HCT116 (cell line): ENCODE measurements at regions not wholly inside any gene's neighbourhood (a gene's known extent, or its start where the extent isn't known, plus 50 kb on each side); places are given as distances from the start of the nearest gene placed in this dataset.

ENCODE experiments used
- ATAC-seq: fragments of 200-7000 bp; cut with Tn5 transposase; 2 replicates; pipeline ENCODE4 v1.9.1; 2020; ENCODE audit warnings: mild to moderate bottlenecking, moderate library complexity
- BruUV-seq: library from RNA; stranded (reverse); fragments of 400-500 nt; replicated peaks from 2 replicates; lab custom pipeline; 2021; lab: Mats Ljungman, UMichigan
- CTCF ChIA-PET: fragments of 300-600 bp; sonication (Branson Sonifier 250); formaldehyde crosslinking; loops from one replicate; lab custom pipeline; 2021; ENCODE audit warnings: antibody characterized with exemption; lab: Charles Lee
- POLR2A ChIA-PET: fragments of 300-600, 350-600 bp; sonication (Branson Sonifier 250); formaldehyde crosslinking; loops from one replicate; lab custom pipeline; 2021; ENCODE audit warnings: antibody characterized with exemption; lab: Charles Lee
- RAD21 ChIA-PET, 2 experiments: fragments of 300-600 bp; sonication (Branson Sonifier 250); formaldehyde crosslinking; loops; one replicate each; lab custom pipeline; 2023; ENCODE audit warnings: low total read pairs in 2 of 2; ENCODE audit not compliant: uncharacterized antibody in 2 of 2, unreplicated experiment in 2 of 2, low non-redundant PET in 1 of 2; lab: Charles Lee
- DNase-seq: peaks from one replicate; pipeline ENCODE4 v3.0.0-alpha.2; 2010; ENCODE audit warnings: low read depth, low spot score
- H2AFZ ChIP-seq: fragments of 200-600 bp; shearing (Covaris generic), sonication (generic); 2 replicates; pipeline ENCODE4 v1.6.1; 2017; ENCODE audit warnings: low read depth, mixed run types, mixed read lengths, antibody characterized with exemption, low read length; ENCODE audit not compliant: poor library complexity, severe bottlenecking
- H3K27ac ChIP-seq: 2 replicates; pipeline ENCODE4 v1.5.1; 2012; ENCODE audit warnings: low read depth, low read length
- H3K27me3 ChIP-seq: fragments of 200-600 bp; sonication (generic); 2 replicates; pipeline ENCODE4 v1.6.1; 2016; ENCODE audit warnings: mixed run types, low read length, mixed read lengths; ENCODE audit not compliant: insufficient read depth
- H3K36me3 ChIP-seq, 2 experiments: fragments of 200-500 bp in 1 of 2; fragments of 200-600 bp in 1 of 2; sonication (Bioruptor generic) in 1 of 2; sonication (generic) in 1 of 2; 2 replicates each; pipeline versions ENCODE4 v1.5.1 to v1.6.1; 2014 to 2016; ENCODE audit warnings: low read length in 2 of 2, inconsistent platforms in 1 of 2, mixed read lengths in 1 of 2, mixed run types in 1 of 2; ENCODE audit not compliant: insufficient read depth in 2 of 2, control insufficient read depth in 1 of 2
- H3K4me1 ChIP-seq, 2 experiments: fragments of 200-600 bp in 1 of 2; sonication (generic) in 1 of 2; 2 replicates each; pipeline versions ENCODE4 v1.5.1 to v1.6.1; 2012 to 2017; ENCODE audit warnings: low read length in 2 of 2, inconsistent platforms in 1 of 2, mild to moderate bottlenecking in 1 of 2, mixed read lengths in 1 of 2, mixed run types in 1 of 2, moderate library complexity in 1 of 2; ENCODE audit not compliant: insufficient read depth in 2 of 2, control insufficient read depth in 1 of 2
- H3K4me2 ChIP-seq: fragments of 200-600 bp; sonication (generic); 2 replicates; pipeline ENCODE4 v1.6.1; 2017; ENCODE audit warnings: mixed run types, low read length, mixed read lengths
- H3K4me3 ChIP-seq, 2 experiments: fragments of 200-600 bp in 1 of 2; sonication (generic) in 1 of 2; replicated peaks in 1 of 2; 2 replicates each; pipeline ENCODE4 v1.5.1; 2011 to 2016; ENCODE audit warnings: low read length in 2 of 2, control low read depth in 1 of 2, low read depth in 1 of 2, mild to moderate bottlenecking in 1 of 2, mixed read lengths in 1 of 2, mixed run types in 1 of 2
- H3K79me2 ChIP-seq: fragments of 200-600 bp; sonication (generic); 2 replicates; pipeline ENCODE4 v1.6.1; 2017; ENCODE audit warnings: mild to moderate bottlenecking, mixed run types, low read length, moderate library complexity, mixed read lengths; ENCODE audit not compliant: insufficient read depth
- H3K9ac ChIP-seq: fragments of 200-600 bp; sonication (generic); 2 replicates; pipeline ENCODE4 v1.6.1; 2016; ENCODE audit warnings: low read length, mixed read lengths
- H3K9me2 ChIP-seq: fragments of 200-600 bp; sonication (generic), shearing (Covaris generic); 2 replicates; pipeline ENCODE4 v1.6.1; 2017; ENCODE audit warnings: mixed run types, mild to moderate bottlenecking, moderate library complexity; ENCODE audit not compliant: insufficient read depth
- H3K9me3 ChIP-seq, 2 experiments: fragments of 200-500 bp in 1 of 2; fragments of 200-600 bp in 1 of 2; sonication (Bioruptor generic) in 1 of 2; sonication (generic) in 1 of 2; 2 replicates each; pipeline ENCODE4 v1.6.1; 2014 to 2017; ENCODE audit warnings: low read length in 2 of 2, mixed read lengths in 2 of 2, inconsistent platforms in 1 of 2, low read depth in 1 of 2, mild to moderate bottlenecking in 1 of 2, mixed run types in 1 of 2, moderate library complexity in 1 of 2; ENCODE audit not compliant: control insufficient read depth in 1 of 2, insufficient read depth in 1 of 2
- H4K20me1 ChIP-seq: fragments of 200-600 bp; sonication (generic), shearing (Covaris generic); 2 replicates; pipeline ENCODE4 v1.6.1; 2017; ENCODE audit warnings: mixed run types, mild to moderate bottlenecking, moderate library complexity; ENCODE audit not compliant: insufficient read depth
- CEBPB ChIP-seq: IDR thresholded peaks from 2 replicates; pipeline ENCODE4 v1.6.1; 2012; ENCODE audit warnings: low read depth
- EZH2phosphoT487 ChIP-seq: fragments of 200-600 bp; IDR thresholded peaks from 2 replicates; pipeline ENCODE4 v1.6.1; 2018; ENCODE audit warnings: antibody characterized with exemption, borderline replicate concordance
- FOSL1 ChIP-seq: IDR thresholded peaks from 2 replicates; pipeline ENCODE4 v1.6.1; 2012; ENCODE audit warnings: low read depth
- POLR2AphosphoS5 ChIP-seq: IDR thresholded peaks from 2 replicates; pipeline ENCODE4 v1.6.1; 2011; ENCODE audit warnings: mild to moderate bottlenecking, low read depth, low read length, moderate library complexity
- RAD21 ChIP-seq: IDR thresholded peaks from 2 replicates; pipeline ENCODE4 v1.6.1; 2012; ENCODE audit warnings: low read depth, mild to moderate bottlenecking
- SP1 ChIP-seq: IDR thresholded peaks from 2 replicates; pipeline ENCODE4 v1.6.1; 2012; ENCODE audit warnings: low read depth
- SRF ChIP-seq: IDR thresholded peaks from 2 replicates; pipeline ENCODE4 v1.6.1; 2012; ENCODE audit warnings: low read depth
- TCF7L2 ChIP-seq: IDR thresholded peaks from 2 replicates; pipeline ENCODE4 v1.7.0; 2011; ENCODE audit warnings: borderline replicate concordance, inconsistent platforms; ENCODE audit not compliant: insufficient read depth, insufficient read length; ENCODE audit errors: extremely low read depth
- ZFX ChIP-seq: fragments of 450-650 bp; IDR thresholded peaks from 2 replicates; pipeline ENCODE4 v1.6.1; 2017
- intact Hi-C: fragments of 100-400 bp; cut with micrococcal nuclease; formaldehyde crosslinking; loops from 2 replicates; pipeline ENCODE4 v1.10.0; 2022
- TF ChIP-seq, protein P1 (sequence below): IDR thresholded peaks from 2 replicates; pipeline ENCODE4 v1.6.1; 2012
- TF ChIP-seq, protein P2 (sequence below): IDR thresholded peaks from 2 replicates; pipeline ENCODE4 v1.6.1; 2012; ENCODE audit warnings: low read depth
- TF ChIP-seq, protein P3 (sequence below): IDR thresholded peaks from 2 replicates; pipeline ENCODE4 v1.6.1; 2011; ENCODE audit warnings: mild to moderate bottlenecking, low read length, moderate library complexity; ENCODE audit not compliant: insufficient replicate concordance; ENCODE audit errors: extremely low read depth

- H3K79me2 ChIP-seq = no peaks in the 10 kb centered on the region
- no peaks in the 10 kb centered on the region for H3K9me3 ChIP-seq
- no peaks in the 10 kb centered on the region for H3K27me3 ChIP-seq
- no peak overlapping the region for H3K9ac ChIP-seq
- ATAC-seq = no peak
- no peak overlapping the region for H2AFZ ChIP-seq
- peaks cover 19 to 38% of the 10 kb centered on the region in 2 experiments for H3K4me1 ChIP-seq
- intact Hi-C loops = no loop called here
- H3K4me3 ChIP-seq = no peak overlapping the region
- H3K9me2 ChIP-seq = no peaks in the 10 kb centered on the region
- CTCF ChIA-PET = no interaction called here
- no TSS peak for BruUV-seq
- H3K36me3 ChIP-seq = no peaks in the 10 kb centered on the region
- H3K27ac ChIP-seq = no peak overlapping the region
- H4K20me1 ChIP-seq = no peaks in the 10 kb centered on the region
- POLR2A ChIA-PET = no interaction called here
- RAD21 ChIA-PET = no interaction called here
- TF ChIP-seq ZFX (no peak), POLR2AphosphoS5 (no peak), TCF7L2 (no peak), SRF (no peak), RAD21 (no peak), CEBPB (no peak), EZH2phosphoT487 (no peak), SP1 (no peak), FOSL1 (no peak)
- TF ChIP-seq, protein P1, sequence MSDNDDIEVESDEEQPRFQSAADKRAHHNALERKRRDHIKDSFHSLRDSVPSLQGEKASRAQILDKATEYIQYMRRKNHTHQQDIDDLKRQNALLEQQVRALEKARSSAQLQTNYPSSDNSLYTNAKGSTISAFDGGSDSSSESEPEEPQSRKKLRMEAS = no peak
- TF ChIP-seq, protein P2, sequence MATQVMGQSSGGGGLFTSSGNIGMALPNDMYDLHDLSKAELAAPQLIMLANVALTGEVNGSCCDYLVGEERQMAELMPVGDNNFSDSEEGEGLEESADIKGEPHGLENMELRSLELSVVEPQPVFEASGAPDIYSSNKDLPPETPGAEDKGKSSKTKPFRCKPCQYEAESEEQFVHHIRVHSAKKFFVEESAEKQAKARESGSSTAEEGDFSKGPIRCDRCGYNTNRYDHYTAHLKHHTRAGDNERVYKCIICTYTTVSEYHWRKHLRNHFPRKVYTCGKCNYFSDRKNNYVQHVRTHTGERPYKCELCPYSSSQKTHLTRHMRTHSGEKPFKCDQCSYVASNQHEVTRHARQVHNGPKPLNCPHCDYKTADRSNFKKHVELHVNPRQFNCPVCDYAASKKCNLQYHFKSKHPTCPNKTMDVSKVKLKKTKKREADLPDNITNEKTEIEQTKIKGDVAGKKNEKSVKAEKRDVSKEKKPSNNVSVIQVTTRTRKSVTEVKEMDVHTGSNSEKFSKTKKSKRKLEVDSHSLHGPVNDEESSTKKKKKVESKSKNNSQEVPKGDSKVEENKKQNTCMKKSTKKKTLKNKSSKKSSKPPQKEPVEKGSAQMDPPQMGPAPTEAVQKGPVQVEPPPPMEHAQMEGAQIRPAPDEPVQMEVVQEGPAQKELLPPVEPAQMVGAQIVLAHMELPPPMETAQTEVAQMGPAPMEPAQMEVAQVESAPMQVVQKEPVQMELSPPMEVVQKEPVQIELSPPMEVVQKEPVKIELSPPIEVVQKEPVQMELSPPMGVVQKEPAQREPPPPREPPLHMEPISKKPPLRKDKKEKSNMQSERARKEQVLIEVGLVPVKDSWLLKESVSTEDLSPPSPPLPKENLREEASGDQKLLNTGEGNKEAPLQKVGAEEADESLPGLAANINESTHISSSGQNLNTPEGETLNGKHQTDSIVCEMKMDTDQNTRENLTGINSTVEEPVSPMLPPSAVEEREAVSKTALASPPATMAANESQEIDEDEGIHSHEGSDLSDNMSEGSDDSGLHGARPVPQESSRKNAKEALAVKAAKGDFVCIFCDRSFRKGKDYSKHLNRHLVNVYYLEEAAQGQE = no peak
- TF ChIP-seq, protein P3, sequence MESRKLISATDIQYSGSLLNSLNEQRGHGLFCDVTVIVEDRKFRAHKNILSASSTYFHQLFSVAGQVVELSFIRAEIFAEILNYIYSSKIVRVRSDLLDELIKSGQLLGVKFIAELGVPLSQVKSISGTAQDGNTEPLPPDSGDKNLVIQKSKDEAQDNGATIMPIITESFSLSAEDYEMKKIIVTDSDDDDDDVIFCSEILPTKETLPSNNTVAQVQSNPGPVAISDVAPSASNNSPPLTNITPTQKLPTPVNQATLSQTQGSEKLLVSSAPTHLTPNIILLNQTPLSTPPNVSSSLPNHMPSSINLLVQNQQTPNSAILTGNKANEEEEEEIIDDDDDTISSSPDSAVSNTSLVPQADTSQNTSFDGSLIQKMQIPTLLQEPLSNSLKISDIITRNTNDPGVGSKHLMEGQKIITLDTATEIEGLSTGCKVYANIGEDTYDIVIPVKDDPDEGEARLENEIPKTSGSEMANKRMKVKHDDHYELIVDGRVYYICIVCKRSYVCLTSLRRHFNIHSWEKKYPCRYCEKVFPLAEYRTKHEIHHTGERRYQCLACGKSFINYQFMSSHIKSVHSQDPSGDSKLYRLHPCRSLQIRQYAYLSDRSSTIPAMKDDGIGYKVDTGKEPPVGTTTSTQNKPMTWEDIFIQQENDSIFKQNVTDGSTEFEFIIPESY = no peak
- no peak for DNase-seq
- H3K4me2 ChIP-seq = peak overlapping the region; percentile 42
Measured at GRCh38 chr2:173658946-173659371, 304.3 kb downstream of the CDCA7 start.
